Upper lobe of right lung (tissue), 1 donor: ENCODE measurements at regions not wholly inside any gene's neighbourhood (a gene's known extent, or its start where the extent isn't known, plus 50 kb on each side); places are given as distances from the start of the nearest gene placed in this dataset.

Experiments
- ATAC-seq: fragments of 200-7000 bp; cut with Tn5 transposase; one replicate; pipeline ENCODE4 v1.9.1; 2020; ENCODE audit warnings: mild to moderate bottlenecking, moderate library complexity
- DNase-seq: peaks from one replicate; pipeline ENCODE4 v3.0.0-alpha.2; 2020
- H3K27ac ChIP-seq: fragments of 200-600 bp; one replicate; pipeline ENCODE4 v1.8.0; 2022
- H3K27me3 ChIP-seq: fragments of 200-600 bp; one replicate; pipeline ENCODE4 v1.8.0; 2022; ENCODE audit warnings: mild to moderate bottlenecking
- H3K36me3 ChIP-seq: fragments of 200-600 bp; one replicate; pipeline ENCODE4 v1.8.0; 2022
- H3K4me1 ChIP-seq: fragments of 200-600 bp; one replicate; pipeline ENCODE4 v1.8.0; 2022
- H3K4me3 ChIP-seq: fragments of 200-600 bp; one replicate; pipeline ENCODE4 v1.8.0; 2022; ENCODE audit warnings: mild to moderate bottlenecking
- H3K9me3 ChIP-seq: fragments of 200-600 bp; one replicate; pipeline ENCODE4 v1.8.0; 2022
- CTCF ChIP-seq: fragments of 200-600 bp; IDR thresholded peaks from one replicate; pipeline ENCODE4 v1.8.0; 2022; ENCODE audit warnings: antibody characterized with exemption
- intact Hi-C: fragments of 100-400 bp; cut with DNase I; formaldehyde crosslinking; loops from one replicate; pipeline ENCODE4 v1.11.0; 2022
- donor health status: DM: no; HTN: yes; CAD: no; lungs with severe emphysema.

- no peak overlapping the region for H3K4me3 ChIP-seq
- TF ChIP-seq CTCF, result no peak
- ATAC-seq, result no peak
- H3K36me3 ChIP-seq, result no peaks in the 10 kb centered on the region
- no peaks in the 10 kb centered on the region for H3K27me3 ChIP-seq
- no peak for DNase-seq
- intact Hi-C loops, result no loop called here
- H3K27ac ChIP-seq, result no peak overlapping the region
- H3K9me3 ChIP-seq, result no peaks in the 10 kb centered on the region
- no peaks in the 10 kb centered on the region for H3K4me1 ChIP-seq
Observed at GRCh38 chr10:131575877-131576276, 264.4 kb upstream of the TCERG1L start.

DNA sequence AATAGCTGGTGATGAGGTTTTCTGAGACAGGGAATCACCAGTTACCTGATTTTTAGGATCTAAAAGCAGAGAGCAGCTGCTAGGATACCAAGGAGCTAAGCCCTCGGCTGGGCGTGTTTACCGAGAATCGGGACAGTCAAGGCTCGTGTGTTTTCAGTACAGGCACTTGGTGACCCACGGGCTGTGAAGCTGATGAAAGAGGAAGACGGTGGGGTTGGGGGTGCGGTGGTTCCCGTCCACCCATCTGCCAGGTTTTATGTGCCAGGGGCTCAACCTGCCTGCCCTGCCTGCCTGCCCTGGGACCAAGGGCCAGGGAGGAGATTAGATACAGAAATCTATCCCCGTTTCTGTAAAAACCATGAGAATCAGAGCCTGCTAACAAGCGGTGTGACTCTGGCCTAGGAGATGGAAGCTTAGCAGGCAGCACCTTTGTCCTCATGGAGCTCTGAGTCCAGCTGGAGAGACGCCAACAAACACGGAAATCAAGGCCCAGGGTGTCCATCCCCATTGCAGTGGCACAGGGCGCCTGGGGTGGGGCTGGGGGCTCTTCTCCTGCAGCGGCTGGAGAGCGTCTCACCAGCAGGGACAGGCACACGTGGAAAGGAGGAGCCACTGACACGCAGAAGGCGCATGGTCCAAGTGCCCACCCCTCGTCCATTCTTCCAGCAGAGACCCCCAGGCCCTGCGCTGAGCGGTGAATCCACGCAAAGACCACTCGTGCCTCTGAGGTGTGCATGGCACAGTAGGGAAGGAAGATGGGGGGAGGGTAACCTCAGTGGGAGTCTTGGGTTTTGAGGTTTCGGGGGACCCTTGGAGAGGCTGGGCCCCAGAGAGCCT, 265.0 kb upstream of the TCERG1L start:
- TF ChIP-seq CTCF, result no peak
- no peaks in the 10 kb centered on the region for H3K27me3 ChIP-seq
- no peak overlapping the region for H3K4me3 ChIP-seq
- DNase-seq (no peak), ATAC-seq (no peak)
- H3K36me3 ChIP-seq, result no peaks in the 10 kb centered on the region
- intact Hi-C loops, result no loop called here
- no peak overlapping the region for H3K27ac ChIP-seq
- H3K4me1 ChIP-seq, result no peaks in the 10 kb centered on the region
- no peaks in the 10 kb centered on the region for H3K9me3 ChIP-seq

DNA sequence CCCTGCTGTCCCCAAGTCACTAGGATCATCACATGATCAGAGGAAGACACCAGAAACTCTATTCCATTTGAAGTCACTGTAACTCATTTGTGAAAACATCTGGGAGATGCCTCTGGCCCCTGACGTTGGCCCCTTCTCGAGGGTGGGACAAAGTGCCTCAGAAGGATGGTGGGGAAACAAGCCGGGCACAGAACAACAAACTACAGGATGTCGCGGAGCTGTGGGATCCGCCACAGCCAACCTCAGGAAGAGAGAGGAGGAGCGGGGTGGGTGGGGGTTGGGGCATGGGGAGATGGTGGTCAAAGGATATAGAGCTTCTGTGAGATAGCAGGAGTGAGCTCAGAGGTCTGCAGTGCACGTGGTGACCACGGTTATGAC, 265.6 kb upstream of the TCERG1L start:
- intact Hi-C loops, result no loop called here
- TF ChIP-seq CTCF, result no peak
- no peaks in the 10 kb centered on the region for H3K36me3 ChIP-seq
- no peak overlapping the region for H3K4me3 ChIP-seq
- no peak for ATAC-seq
- H3K4me1 ChIP-seq, result no peaks in the 10 kb centered on the region
- no peak for DNase-seq
- no peaks in the 10 kb centered on the region for H3K27me3 ChIP-seq
- H3K9me3 ChIP-seq, result no peaks in the 10 kb centered on the region
- H3K27ac ChIP-seq, result no peak overlapping the region

- Histone ChIP-seq H3K9me3 (no peaks in the 10 kb centered on the region), H3K27ac (no peak overlapping the region), H3K36me3 (no peaks in the 10 kb centered on the region), H3K4me3 (no peak overlapping the region), H3K4me1 (no peaks in the 10 kb centered on the region), H3K27me3 (no peaks in the 10 kb centered on the region)
- TF ChIP-seq CTCF, result no peak
- intact Hi-C loops, result no loop called here
- no peak for ATAC-seq
- DNase-seq, result peak; percentile 44
Observed at GRCh38 chr10:131577786-131578471, 266.4 kb upstream of the TCERG1L start.

DNA sequence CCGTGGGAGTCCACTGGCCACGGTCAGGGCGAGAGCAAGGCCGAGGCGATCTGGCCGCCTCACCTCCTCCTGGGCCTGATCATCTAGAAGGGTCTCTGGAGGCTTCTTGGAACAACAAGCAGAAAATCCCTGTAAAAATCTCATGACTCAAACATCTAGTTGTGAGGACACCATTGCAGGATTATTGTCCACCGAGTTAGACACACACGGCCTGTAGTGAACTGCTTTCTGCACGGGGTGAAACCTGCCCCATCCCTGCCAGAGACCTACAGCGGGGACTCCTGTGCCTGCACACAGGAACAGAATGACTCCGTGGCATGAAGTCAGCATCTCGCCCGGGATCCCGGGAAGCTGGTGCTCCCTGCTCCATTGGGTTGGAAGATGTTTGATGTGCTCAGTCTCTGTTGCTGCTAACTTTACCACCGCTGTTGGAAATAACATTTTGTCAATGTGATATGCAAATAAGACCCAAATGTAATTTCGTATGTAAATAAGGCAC, 267.0 kb upstream of the TCERG1L start:
- DNase-seq (peak; percentile 40), ATAC-seq (no peak)
- Histone ChIP-seq H3K4me3 (no peak overlapping the region), H3K4me1 (no peaks in the 10 kb centered on the region), H3K27ac (no peak overlapping the region), H3K9me3 (no peaks in the 10 kb centered on the region), H3K27me3 (no peaks in the 10 kb centered on the region), H3K36me3 (no peaks in the 10 kb centered on the region)
- TF ChIP-seq CTCF, result no peak
- intact Hi-C loops, result no loop called here
